HG02610 (cell line): ENCODE measurements at regions not wholly inside any gene's neighbourhood (a gene's known extent, or its start where the extent isn't known, plus 50 kb on each side); places are given as distances from the start of the nearest gene placed in this dataset.

Source experiments
- ATAC-seq: cut with Tn5 transposase; IDR thresholded peaks from one replicate; pipeline ENCODE4 v1.9.1; 2021; ENCODE audit warnings: mild to moderate bottlenecking, moderate library complexity; ENCODE audit not compliant: unreplicated experiment

- ATAC-seq, result no peak
Measured at GRCh38 chr5:141800617-141801016, 77.6 kb downstream of the PCDH1 start.

- no peak for ATAC-seq
Measured at GRCh38 chr5:141799507-141800167, 78.6 kb downstream of the PCDH1 start.

GRCh38 chr5:141797425-141797824, 80.8 kb downstream of the PCDH1 start:
- ATAC-seq, result no peak

- no peak for ATAC-seq
Measured at GRCh38 chr5:141795421-141795820, 82.8 kb downstream of the PCDH1 start.

- no peak for ATAC-seq
Measured at GRCh38 chr5:141793881-141794280, 84.3 kb downstream of the PCDH1 start.

- ATAC-seq, result no peak
Measured at GRCh38 chr5:141793403-141793802, 84.8 kb downstream of the PCDH1 start.

- ATAC-seq, result no peak
Measured at GRCh38 chr5:141790630-141791029, 87.6 kb downstream of the PCDH1 start.

- ATAC-seq, result no peak
Measured at GRCh38 chr5:141789330-141789729, 88.9 kb downstream of the PCDH1 start.

GRCh38 chr5:141788296-141788970, 89.8 kb downstream of the PCDH1 start:
- no peak for ATAC-seq

- ATAC-seq, result no peak
Measured at GRCh38 chr5:141787376-141787775, 90.8 kb downstream of the PCDH1 start.

- ATAC-seq, result no peak
Measured at GRCh38 chr5:141786700-141787099, 91.5 kb downstream of the PCDH1 start.

GRCh38 chr5:141785711-141786110, 92.5 kb downstream of the PCDH1 start:
- no peak for ATAC-seq

GRCh38 chr5:141785135-141785534, 93.1 kb downstream of the PCDH1 start:
- no peak for ATAC-seq

- no peak for ATAC-seq
Measured at GRCh38 chr5:141784529-141784928, 93.7 kb downstream of the PCDH1 start.

- no peak for ATAC-seq
Measured at GRCh38 chr5:141783947-141784296, 94.3 kb downstream of the PCDH1 start.

- no peak for ATAC-seq
Measured at GRCh38 chr5:141783005-141783946, 94.9 kb downstream of the PCDH1 start.

GRCh38 chr5:141781910-141782309, 96.3 kb downstream of the PCDH1 start:
- ATAC-seq, result no peak

- ATAC-seq, result no peak
Measured at GRCh38 chr5:141780952-141781781, 97.0 kb downstream of the PCDH1 start.

- no peak for ATAC-seq
Measured at GRCh38 chr5:141780240-141780951, 97.8 kb downstream of the PCDH1 start.

GRCh38 chr5:141779503-141779973, 97.5 kb upstream of the ARAP3 start:
- no peak for ATAC-seq
